HG02759 (cell line): ENCODE measurements at regions not wholly inside any gene's neighbourhood (a gene's known extent, or its start where the extent isn't known, plus 50 kb on each side); places are given as distances from the start of the nearest gene placed in this dataset.

ENCODE experiments used
- ATAC-seq: cut with Tn5 transposase; IDR thresholded peaks from one replicate; pipeline ENCODE4 v1.9.1; 2021; ENCODE audit warnings: mild to moderate bottlenecking, moderate library complexity; ENCODE audit not compliant: unreplicated experiment

- ATAC-seq, result no peak
These were observed 332.5 kb downstream of the FRK start for GRCh38 chr6:115728171-115728570.

GRCh38 chr6:115721564-115721963 lies 339.1 kb downstream of the FRK start:
- no peak for ATAC-seq

GRCh38 chr6:115720900-115721299 lies 339.8 kb downstream of the FRK start:
- no peak for ATAC-seq

DNA sequence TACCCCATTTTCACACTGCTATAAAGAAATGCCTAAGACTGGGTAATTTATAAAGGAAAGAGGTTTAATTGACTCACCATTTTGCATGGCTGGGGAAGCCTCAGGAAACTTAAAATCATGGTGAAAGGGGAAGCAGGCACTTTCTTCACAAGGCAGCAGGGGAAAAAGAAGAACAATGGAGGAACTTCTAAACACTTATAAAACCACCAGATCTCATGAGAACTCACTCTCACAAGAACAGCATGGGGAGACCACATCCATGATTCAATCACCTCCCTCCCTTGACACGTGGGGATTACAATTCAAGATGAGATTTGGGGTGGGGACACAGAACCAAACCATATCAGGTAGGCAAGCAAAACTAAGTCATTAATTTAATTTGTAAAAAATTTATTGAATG lies 343.2 kb downstream of the FRK start:
- peak; percentile 45 for ATAC-seq

GRCh38 chr6:115717062-115717461 lies 343.6 kb downstream of the FRK start:
- ATAC-seq, result peak; percentile 96

DNA sequence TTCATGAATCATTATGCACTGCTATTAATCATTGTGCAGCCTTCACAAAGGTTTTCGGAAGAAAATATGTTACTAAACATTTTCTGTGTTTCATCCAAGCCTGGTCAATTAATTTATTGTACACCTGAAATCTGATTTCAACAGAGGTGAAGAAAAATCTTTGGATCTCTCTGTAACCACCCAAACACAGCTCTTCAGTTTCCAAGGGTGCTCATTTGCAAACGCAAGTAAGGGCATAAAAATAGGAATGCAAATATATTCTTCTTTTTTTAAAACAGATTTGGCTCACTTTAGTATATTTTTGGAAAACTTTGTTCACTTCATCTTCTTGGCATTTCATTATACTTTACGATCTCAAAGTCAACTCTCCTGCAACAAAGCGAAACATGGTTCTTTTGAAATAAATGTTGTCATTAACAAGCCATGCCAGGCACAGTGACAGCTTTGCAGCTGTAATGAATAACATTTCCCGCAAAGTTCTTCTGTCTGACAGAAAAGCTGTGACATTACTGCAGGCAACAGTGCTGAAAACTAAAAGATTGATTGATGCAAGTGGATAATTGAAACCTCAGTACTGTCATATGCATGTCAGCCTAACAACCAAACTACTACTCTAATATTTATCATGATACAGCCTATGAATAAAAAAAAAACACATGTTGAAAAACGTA lies 348.3 kb downstream of the FRK start:
- no peak for ATAC-seq

DNA sequence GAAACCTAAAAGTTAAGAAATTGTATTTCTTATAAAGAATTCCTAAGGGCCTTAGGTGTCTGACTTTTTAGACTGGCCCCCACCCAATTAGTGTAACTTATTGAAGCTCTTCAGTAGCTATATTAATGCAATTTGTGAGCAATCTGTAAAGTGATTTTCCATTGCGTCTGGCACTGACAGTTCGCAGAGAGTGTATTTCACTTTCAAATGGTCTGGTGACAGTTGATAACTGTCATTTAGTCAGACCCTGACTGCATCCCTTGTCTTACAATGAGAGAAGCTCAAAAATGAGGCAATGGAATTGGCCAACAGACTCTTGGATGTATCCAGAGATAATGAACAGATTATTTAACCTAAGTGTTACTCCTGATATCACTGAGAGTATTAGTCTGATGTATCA lies 351.8 kb downstream of the FRK start:
- ATAC-seq, result no peak

DNA sequence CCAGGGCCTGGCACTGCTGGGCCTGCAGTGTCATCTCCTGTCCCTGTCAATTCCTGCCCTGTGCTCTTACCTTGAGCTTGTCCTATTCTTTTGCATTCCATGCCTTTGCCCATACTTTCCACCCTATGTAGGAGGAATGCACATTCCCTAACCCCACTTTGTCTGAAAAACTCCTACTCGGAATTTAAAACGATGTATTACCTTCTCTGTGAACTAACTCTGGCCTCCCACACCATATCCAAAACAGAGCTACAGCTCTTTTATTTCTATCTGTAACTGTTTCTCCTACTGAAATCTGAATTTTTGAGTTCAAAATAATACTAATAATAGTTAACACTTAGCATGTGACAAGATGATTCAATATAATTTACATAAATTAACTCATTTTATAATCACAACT lies 353.7 kb downstream of the FRK start:
- no peak for ATAC-seq

DNA sequence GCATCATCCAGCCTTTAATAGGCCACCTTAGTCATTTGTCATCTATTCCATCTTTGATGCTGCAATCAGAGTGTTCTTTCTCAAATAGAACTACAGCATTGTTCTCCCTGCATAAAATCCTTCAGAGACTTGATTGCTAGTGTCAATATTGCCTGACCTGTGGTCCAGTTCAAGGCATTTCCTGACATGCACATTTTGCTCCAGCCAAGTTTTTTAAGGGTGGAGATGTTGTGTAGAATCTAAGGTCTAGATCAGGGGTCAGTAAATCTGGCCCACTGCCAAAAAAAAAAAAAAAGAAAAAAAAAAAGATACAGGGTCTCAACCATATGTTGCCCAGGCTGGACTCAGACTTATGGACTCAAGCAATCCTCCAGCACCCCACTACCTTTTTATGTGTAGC lies 354.4 kb downstream of the FRK start:
- ATAC-seq, result no peak

DNA sequence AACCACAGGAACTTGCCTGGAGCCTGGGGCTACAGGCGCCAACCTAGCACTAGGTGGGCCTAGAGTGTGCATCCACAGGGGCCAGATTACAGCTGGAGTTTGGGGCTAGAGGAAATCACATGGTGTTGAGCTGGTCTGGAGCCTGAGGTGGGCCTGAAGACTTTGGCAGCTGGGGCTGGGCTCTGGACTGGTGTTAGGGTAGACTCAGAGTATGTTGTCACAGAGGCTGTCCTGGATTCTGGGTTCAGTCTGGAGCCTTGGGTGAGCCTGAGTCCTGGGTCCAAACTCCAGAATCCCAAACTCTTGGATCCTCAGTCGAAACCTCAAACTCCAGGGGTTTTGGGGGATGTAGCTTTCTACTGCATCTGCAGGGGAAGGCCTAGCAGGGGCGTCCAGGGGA lies 356.7 kb downstream of the FRK start:
- no peak for ATAC-seq

- no peak for ATAC-seq
These were observed 369.3 kb downstream of the FRK start for GRCh38 chr6:115691433-115691832.

- no peak for ATAC-seq
These were observed 369.8 kb downstream of the FRK start for GRCh38 chr6:115690854-115691253.

- ATAC-seq, result no peak
These were observed 378.5 kb downstream of the FRK start for GRCh38 chr6:115681978-115682775.

GRCh38 chr6:115680621-115681020 lies 380.1 kb downstream of the FRK start:
- no peak for ATAC-seq

DNA sequence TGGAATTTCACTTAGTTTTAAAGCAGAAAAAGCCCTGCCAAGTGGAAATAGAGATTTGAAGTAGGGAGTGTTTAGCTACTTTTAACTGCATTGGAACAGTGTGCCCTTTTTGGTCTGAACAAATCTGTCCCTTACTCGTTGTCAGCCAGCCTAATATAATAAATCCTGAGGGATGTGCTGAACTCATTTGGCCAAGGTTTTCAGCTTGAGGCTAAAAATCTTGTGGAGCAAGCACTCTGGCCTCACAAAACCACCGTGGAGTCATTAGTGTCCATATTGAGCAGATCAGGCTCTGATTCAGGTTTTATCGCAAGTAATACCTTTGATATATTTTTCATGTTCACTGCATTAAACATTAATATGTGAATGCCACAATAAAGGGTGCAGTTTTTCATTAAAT lies 383.5 kb downstream of the FRK start:
- no peak for ATAC-seq

GRCh38 chr6:115675443-115675842 lies 385.2 kb downstream of the FRK start:
- no peak for ATAC-seq

GRCh38 chr6:115668781-115669180 lies 391.9 kb downstream of the FRK start:
- no peak for ATAC-seq

- no peak for ATAC-seq
These were observed 392.5 kb downstream of the FRK start for GRCh38 chr6:115668211-115668610.

GRCh38 chr6:115667478-115668026 lies 393.1 kb downstream of the FRK start:
- no peak for ATAC-seq

GRCh38 chr6:115666997-115667396 lies 393.7 kb downstream of the FRK start:
- ATAC-seq, result no peak

DNA sequence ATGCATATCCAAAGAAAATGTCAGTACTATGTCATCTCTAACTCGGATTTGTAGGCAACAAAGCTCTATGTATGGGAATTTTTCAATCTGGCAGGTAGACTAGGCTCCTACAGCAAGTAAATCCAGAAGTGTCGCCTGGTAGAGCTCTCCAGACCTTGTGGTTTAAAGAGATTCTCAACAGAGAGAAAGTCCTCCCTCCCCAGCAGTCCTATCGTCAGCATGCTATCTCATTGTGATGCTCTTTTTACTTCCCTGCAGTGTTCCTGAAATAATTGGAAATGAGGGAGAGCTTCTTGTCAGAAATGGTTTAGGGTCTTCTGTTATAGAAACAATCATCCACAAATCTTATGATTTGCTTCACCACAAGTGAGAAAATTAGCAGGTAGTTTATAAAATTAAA lies 395.4 kb downstream of the FRK start:
- ATAC-seq, result no peak

DNA sequence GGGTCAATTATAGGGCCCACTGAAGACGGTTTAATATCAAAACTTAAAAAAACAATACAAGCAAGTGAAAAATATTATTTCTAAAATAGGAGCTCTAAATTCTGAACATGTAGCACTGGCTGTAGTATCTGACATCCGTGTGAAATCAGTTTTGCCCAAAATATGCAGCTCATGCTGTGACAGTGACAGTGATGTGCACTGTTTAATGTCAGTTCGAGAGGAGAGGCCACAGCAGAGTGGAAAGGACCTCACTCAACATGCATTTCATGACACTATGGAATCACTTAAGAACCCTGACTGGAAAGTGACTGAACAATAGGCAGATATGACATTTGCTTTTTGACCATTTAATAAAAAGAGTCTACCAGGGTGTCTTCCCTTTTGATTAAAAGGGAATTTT lies 397.0 kb downstream of the FRK start:
- ATAC-seq, result no peak
